HFFc6 (cell line): ENCODE measurements at regions not wholly inside any gene's neighbourhood (a gene's known extent, or its start where the extent isn't known, plus 50 kb on each side); places are given as distances from the start of the nearest gene placed in this dataset.

Experiments used
- DNase-seq: peaks from one replicate; pipeline ENCODE4 v3.0.0-alpha.2; 2018
- H3K27ac Mint-ChIP-seq: 2 replicates; pipeline ENCODE4 v1.8.0; 2020; ENCODE audit warnings: mild to moderate bottlenecking, mixed read lengths
- H3K27me3 Mint-ChIP-seq: 2 replicates; pipeline ENCODE4 v1.8.0; 2021; ENCODE audit warnings: mild to moderate bottlenecking, moderate library complexity, mixed read lengths; ENCODE audit not compliant: insufficient read depth
- H3K36me3 Mint-ChIP-seq: 2 replicates; pipeline ENCODE4 v1.8.0; 2021; ENCODE audit warnings: low read depth, mixed read lengths
- H3K4me1 Mint-ChIP-seq: 2 replicates; pipeline ENCODE4 v1.8.0; 2020; ENCODE audit warnings: low read depth, mixed read lengths
- H3K4me3 Mint-ChIP-seq: 2 replicates; pipeline ENCODE4 v1.8.0; 2020; ENCODE audit warnings: mild to moderate bottlenecking, moderate library complexity, mixed read lengths
- H3K9me3 Mint-ChIP-seq: 2 replicates; pipeline ENCODE4 v1.8.0; 2020; ENCODE audit warnings: mild to moderate bottlenecking, mixed read lengths
- TF ChIP-seq, protein P1 (sequence below): fragments of 200-600 bp; sonication (generic); IDR thresholded peaks from 2 replicates; pipeline ENCODE4 v1.5.0; 2021; ENCODE audit warnings: antibody characterized with exemption, mild to moderate bottlenecking

DNA sequence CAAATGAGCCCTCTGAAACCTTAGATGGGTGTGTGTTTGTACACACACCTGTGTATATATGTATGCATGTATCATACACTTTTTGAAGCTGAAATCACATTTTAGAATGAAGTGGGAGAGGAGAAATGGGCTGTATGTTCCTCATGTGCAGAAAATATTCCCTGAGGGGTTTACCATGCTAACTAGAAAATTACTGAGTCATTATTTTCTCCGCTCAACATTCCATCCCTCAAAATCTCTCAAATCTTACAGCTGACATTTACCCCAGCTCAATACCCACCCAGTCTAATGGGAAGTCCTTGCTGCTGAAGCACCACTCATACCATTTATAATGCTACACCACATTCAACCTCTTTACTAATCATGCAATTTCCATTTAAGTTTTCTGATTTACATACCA is 138.6 kb downstream of the P2RY1 start:
- Mint-ChIP-seq H3K4me1 (peaks cover 6% of the 10 kb centered on the region; the same call in 1 of the 2 replicates), H3K27ac (no peak overlapping the region), H3K36me3 (no peaks in the 10 kb centered on the region), H3K4me3 (no peak overlapping the region), H3K27me3 (no peaks in the 10 kb centered on the region), H3K9me3 (peaks cover 4% of the 10 kb centered on the region)
- TF ChIP-seq, protein P1, sequence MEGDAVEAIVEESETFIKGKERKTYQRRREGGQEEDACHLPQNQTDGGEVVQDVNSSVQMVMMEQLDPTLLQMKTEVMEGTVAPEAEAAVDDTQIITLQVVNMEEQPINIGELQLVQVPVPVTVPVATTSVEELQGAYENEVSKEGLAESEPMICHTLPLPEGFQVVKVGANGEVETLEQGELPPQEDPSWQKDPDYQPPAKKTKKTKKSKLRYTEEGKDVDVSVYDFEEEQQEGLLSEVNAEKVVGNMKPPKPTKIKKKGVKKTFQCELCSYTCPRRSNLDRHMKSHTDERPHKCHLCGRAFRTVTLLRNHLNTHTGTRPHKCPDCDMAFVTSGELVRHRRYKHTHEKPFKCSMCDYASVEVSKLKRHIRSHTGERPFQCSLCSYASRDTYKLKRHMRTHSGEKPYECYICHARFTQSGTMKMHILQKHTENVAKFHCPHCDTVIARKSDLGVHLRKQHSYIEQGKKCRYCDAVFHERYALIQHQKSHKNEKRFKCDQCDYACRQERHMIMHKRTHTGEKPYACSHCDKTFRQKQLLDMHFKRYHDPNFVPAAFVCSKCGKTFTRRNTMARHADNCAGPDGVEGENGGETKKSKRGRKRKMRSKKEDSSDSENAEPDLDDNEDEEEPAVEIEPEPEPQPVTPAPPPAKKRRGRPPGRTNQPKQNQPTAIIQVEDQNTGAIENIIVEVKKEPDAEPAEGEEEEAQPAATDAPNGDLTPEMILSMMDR: no peak
- no peak for DNase-seq

DNA sequence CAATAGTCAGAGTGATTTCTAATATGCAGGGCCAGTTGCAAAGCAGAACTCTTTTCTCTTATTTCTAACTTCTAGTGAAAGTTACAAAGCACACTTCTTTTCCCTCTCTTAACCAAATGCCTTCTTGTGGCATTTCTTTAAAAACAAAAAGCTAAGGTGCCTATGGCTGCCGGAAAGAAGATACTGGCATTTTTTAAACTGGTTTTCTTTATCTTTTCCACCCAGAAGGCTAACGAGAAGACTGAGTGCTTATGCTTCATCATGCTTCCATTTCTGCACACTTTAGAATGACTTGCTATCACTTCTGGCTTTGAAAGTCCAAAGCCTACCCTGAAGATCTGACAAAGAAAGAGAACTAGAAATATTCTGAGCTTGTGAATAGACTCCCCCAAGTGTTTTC is 141.3 kb downstream of the P2RY1 start:
- Mint-ChIP-seq H3K4me3 (no peak overlapping the region), H3K27me3 (no peaks in the 10 kb centered on the region), H3K27ac (no peak overlapping the region), H3K36me3 (no peaks in the 10 kb centered on the region), H3K4me1 (no peaks in the 10 kb centered on the region), H3K9me3 (peaks cover 10% of the 10 kb centered on the region)
- TF ChIP-seq, protein P1: no peak
- DNase-seq: no peak

DNA sequence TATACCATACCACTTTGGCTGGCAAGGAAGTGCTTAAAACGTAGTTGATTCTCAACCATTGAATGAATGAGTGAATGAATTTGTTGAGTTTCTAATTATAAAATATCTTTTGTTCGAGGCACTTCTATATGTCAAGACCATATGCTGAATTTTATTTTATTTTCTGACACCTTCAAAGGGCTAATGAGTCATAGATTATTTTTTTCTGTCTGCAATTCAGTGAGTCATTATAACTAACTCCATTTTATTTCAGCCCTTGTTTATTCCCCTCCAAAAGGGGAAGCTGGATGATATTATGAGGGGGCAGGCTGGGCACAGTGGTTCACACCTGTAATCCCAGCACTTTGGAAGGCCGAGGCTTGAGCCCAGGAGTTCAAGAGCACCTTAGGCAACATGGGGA is 142.4 kb downstream of the P2RY1 start:
- TF ChIP-seq, protein P1: no peak
- DNase-seq: no peak
- H3K9me3 Mint-ChIP-seq: peaks cover 14% of the 10 kb centered on the region
- H3K27ac Mint-ChIP-seq: no peak overlapping the region
- H3K4me1 Mint-ChIP-seq: no peaks in the 10 kb centered on the region
- no peak overlapping the region for H3K4me3 Mint-ChIP-seq
- no peaks in the 10 kb centered on the region for H3K36me3 Mint-ChIP-seq
- H3K27me3 Mint-ChIP-seq: no peaks in the 10 kb centered on the region

DNA sequence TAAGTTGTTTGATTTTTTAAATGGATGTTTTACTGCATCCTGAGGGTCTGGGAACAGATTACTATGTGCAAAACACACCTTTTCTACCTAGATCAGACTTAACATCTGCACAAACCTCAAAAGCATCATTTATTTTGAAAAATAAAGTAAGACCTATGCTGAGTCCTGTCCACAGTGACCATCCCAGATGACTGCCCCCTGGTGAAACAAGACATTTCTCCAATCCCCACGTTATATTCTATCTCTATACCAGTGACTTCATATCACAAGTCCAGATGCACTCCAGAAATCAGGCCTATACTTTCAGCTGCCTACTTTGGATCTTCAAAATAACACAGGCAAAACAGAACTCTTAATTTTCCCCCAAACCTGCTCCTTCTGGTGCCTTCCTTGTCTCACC is 143.2 kb downstream of the P2RY1 start:
- Mint-ChIP-seq H3K27me3 (no peaks in the 10 kb centered on the region), H3K9me3 (peaks cover 18% of the 10 kb centered on the region), H3K27ac (no peak overlapping the region), H3K4me3 (no peak overlapping the region), H3K36me3 (no peaks in the 10 kb centered on the region), H3K4me1 (no peaks in the 10 kb centered on the region)
- no peak for DNase-seq
- TF ChIP-seq, protein P1: no peak

DNA sequence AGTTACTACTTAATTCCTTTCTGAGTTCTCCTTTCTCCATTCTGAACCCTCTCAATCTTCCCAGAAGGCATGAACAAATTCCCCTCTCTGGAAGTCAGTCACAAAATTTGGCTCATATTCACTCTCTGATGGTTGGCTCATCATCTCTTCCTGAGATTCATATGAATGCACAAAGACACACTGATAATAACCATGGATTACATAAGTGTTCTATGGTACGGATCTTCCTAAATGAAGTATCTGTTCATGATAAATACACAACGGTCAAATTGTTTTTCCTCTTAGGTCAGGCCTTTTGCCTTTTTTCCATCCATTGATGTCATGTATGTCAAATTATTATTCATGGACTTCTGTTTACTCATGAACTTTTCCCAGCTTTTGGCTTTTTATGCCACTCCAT is 162.6 kb downstream of the P2RY1 start:
- Mint-ChIP-seq H3K9me3 (peaks cover 6% of the 10 kb centered on the region; the same call in 1 of the 2 replicates), H3K36me3 (no peaks in the 10 kb centered on the region), H3K27ac (no peak overlapping the region), H3K4me3 (no peak overlapping the region), H3K4me1 (no peaks in the 10 kb centered on the region), H3K27me3 (peaks cover 3% of the 10 kb centered on the region)
- TF ChIP-seq, protein P1: no peak
- DNase-seq: no peak

DNA sequence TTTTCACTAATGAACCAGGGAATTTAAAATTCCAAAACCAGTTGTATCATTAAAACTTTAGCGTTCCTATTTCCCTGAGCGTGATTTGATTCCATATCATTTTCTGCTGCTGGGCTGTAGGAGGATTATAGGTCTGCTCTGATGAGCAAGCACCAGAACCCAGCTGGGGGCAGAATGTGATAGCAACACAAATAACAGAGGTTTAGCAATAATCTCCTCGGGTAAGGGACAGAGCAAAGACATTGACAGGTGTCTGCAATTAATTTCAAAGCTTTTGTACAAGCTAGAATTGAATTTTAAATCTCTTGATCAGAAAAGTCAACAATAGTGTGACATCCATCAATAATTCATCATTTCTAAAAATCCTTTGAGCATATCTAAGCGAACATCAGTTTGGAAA is 163.4 kb upstream of the RAP2B start:
- Mint-ChIP-seq H3K4me1 (no peaks in the 10 kb centered on the region), H3K4me3 (no peak overlapping the region), H3K9me3 (peaks cover 6% of the 10 kb centered on the region; the same call in 1 of the 2 replicates), H3K27me3 (peaks cover 2% of the 10 kb centered on the region; the same call in 1 of the 2 replicates), H3K36me3 (no peaks in the 10 kb centered on the region), H3K27ac (no peak overlapping the region)
- TF ChIP-seq, protein P1: no peak
- DNase-seq: no peak
